ENCODE measurements at regions not wholly inside any gene's neighbourhood (a gene's known extent, or its start where the extent isn't known, plus 50 kb on each side); places are given as distances from the start of the nearest gene placed in this dataset.

DNA sequence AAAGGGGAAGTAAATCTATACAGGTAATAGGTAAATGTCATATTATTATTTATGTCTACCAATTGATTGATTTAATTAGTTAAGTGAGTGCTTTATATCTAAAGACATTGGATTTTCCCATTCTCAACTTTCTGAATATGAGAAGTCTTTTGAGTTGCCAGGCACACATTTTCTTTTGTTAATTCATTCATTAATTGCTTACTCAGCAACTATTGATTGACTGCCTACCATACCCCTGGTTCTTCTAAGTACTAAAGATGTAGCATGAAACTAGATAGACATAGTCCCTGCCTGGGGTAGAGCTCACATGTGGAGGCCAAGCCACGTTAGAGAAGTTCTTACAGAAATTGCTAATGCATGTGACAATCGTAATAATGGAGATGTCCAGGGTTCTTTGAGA is 253.1 kb upstream of the LYZL1 start:
- no peak for DNase-seq

- DNase-seq: no peak
Observed at GRCh38 chr10:29037348-29038113, 251.3 kb upstream of the LYZL1 start.

DNA sequence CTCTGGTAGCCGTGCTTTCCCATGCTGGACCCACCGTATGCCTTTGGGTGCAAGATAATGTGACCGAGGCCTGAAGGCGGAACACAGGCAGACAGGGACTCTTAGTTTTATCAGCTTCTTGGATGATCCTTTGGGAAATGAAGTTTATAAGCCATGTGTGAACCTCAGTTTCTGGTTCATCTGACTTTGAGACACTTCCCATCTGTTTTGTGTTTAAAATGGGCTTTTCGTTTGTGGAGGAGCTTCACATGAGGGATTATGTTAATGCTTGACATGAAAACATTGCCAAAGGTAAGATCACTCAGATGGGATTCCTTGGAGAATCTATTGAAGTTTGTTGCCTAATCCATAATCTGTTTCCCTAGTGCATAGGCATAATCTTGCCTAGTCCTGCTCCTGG is 249.8 kb upstream of the LYZL1 start:
- no peak for DNase-seq

GRCh38 chr10:29039677-29040189 is 249.1 kb upstream of the LYZL1 start:
- DNase-seq: no peak

GRCh38 chr10:29041616-29042015 is 247.3 kb upstream of the LYZL1 start:
- no peak for DNase-seq

DNA sequence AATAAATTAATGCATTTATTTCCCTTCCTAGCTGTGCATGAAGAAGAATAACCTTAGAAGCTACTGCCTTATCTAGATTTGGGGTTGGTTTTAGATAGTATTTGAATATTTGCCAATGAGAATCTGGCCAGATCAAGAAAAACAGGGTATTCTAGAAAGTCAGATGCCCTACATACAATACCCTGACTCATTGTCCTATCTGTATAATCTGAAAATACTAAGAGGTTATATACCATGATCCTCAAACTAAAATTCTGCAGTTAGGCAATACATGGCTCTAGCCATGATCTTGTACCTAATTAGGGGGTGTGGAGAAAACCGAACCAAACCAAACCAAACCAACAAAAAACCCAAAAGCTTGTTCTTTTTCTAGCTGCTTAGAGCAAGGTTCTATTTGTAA is 240.4 kb upstream of the LYZL1 start:
- no peak for DNase-seq

DNA sequence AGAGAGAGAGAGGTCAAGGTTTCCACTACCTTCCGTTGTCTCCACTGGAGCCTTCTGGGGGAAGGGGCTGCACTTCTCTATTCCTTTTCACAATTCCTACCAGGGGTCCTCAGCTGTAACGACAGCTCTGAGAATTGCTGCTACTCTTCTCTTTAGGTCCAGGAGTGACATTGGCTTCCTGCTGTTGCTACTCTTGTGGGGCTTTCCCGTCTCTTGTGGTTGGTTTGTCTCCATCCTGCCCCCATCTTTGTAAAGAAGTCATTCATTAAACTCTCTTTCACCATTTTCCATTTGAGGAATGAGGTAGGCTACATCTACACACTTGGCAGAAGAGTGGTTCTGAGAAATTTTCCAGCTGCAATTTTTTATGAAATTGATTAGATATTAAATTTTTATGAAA is 238.8 kb upstream of the LYZL1 start:
- no peak for DNase-seq

- DNase-seq: no peak
Observed at GRCh38 chr10:29055101-29055500, 233.8 kb upstream of the LYZL1 start.

DNA sequence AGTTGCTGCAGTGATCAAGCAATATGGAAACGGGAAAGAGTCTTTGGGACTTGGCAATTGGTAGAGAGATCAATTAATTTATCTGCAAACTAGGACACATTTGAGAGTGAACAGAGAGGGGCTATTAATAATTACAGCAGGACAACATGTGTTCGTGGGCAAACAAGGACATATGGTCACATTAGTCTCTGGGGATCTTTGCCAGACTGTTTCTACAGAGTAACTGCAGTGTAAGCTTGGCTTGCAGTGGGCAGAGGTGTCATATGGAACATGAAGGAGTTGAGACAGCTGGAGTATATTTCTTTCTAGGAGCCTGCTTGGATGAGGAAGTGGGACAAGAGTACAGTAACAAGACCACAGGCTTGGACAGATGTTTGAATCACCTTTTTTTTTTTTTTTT is 232.1 kb upstream of the LYZL1 start:
- no peak for DNase-seq

- DNase-seq: no peak
Observed at GRCh38 chr10:29057822-29058331, 231.0 kb upstream of the LYZL1 start.

DNA sequence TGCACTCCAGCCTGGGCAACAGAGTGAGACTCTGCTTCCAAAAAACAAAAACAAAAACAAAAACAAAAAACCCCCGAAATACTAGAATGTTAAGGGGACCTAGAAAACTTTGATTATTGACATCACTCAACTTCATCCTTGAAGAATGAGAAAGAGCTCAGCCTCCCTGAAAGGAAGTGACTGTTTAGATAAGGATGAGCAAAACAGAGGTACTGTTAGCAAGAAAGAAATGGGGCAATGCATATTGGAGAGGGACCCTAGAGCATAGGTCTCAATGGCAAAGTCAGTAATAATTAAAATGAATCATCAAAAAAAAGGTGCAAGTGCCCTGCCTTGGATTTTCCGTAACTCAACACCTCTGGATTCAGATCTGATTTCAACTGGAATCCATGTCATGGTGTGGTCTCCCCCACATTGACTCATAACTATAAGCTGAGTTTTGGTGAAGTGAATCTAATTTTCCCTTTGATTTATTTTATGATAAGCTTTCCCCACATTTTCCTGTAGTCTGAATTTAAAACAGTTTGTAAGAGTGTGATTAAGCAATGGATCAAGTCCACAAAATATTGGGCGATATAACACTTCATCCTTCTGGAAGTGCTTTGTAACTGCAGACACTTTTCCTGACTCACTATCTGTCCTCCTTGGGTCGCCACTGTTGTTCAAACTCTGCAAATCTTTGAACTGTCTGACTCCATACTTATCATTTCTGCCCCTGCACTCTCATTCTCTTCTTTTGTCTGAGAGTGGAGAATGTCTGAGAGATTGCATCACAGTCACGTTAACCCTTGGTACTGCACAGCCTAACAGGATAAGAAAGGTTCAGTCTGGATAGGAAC is 224.8 kb upstream of the LYZL1 start:
- no peak for DNase-seq

DNA sequence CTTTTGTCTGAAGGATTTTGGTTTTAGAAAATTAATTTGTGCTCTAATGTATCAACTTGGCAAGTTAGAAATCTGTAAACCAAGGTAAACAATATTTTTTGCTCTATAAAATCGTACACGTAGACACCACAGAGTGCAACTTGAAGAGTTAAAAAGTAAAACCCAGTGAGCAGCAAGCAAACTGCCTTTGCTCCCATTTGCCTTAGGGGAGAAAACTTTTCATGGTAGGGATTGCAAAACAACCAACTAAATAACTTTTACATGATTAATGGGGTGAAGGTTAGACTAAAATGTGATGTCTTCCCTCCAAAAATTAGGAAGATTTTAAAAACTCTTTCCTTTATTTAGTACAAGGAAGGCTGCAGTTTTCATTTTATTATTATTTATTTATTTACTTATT is 224.2 kb upstream of the LYZL1 start:
- DNase-seq: no peak

DNA sequence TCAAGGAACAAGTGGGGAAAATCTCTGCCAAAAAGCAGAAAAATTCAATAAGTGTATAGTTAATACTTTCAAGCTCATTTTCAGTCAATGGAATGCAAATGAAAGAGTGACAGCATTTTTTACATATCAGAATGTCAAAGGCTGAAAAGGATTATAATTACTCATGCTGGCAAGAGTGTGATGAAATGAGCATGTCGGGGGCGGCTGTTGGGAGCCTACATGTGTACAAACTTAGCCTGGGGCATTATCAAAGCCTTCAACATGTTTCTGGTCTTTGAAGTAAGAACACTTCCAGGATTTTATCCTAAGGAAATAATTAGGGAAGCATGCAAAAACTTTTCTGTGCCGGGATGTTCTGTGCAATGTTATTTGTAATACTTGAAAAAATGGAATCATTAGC is 221.7 kb upstream of the LYZL1 start:
- DNase-seq: no peak

DNA sequence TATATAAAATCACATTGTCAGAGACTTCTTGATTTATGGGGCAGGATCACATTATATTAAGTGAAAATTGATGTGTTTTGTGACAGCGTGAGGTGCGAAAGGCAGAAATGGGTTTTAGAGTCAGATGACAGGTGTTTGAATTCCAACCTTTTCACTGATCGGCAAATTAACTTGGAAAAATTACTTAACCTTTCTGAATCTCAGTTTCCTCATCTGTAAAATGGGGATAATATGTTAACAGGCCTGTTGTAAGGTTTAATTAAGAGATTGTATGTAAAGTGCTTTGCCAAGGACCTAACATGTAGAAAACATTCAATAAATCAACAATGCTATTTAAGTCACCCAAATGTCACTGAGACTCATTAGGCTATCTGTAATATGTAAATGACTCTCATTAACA is 221.2 kb upstream of the LYZL1 start:
- no peak for DNase-seq

- no peak for DNase-seq
Observed at GRCh38 chr10:29068302-29068701, 220.6 kb upstream of the LYZL1 start.

GRCh38 chr10:29068966-29069365 is 219.9 kb upstream of the LYZL1 start:
- no peak for DNase-seq

GRCh38 chr10:29069941-29070340 is 218.9 kb upstream of the LYZL1 start:
- no peak for DNase-seq

GRCh38 chr10:29078919-29079318 is 210.0 kb upstream of the LYZL1 start:
- no peak for DNase-seq

- no peak for DNase-seq
Observed at GRCh38 chr10:29081231-29081630, 207.6 kb upstream of the LYZL1 start.

DNA sequence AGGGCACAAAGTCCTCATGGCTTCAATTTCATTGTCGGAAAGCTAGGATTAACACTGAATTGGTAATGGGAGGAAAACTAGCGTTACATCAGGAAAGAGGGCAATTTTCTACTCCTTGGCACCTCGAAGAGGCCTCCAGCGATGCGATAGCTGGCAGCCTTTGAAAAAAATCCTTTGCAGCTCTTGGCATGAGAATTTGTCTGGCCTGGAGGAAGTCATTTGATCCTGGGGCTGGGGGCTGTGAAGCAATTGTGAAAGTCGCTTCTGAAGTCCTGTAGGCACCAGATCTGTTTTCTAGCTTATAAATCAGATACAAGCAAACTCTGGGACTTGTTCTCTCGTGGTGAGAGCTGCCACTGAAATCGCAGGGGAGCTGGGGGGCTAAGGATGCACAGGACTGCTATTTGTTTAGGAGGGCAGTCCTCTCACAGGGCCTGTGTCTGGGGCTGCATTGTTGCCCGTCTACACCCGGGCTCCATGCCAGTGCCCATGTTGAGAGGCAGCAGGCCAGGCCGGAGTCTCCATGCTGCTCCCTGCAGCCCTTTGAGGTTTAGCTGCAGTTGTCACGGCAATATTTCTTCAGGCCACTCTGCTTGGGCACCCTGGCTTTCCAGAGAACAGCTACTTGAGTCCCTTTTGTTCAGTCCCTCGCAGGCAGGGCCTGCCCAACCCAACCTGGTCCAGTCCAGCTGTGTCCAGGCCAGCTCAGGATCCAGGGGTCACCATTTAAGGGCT is 206.8 kb upstream of the LYZL1 start:
- DNase-seq: no peak

DNA sequence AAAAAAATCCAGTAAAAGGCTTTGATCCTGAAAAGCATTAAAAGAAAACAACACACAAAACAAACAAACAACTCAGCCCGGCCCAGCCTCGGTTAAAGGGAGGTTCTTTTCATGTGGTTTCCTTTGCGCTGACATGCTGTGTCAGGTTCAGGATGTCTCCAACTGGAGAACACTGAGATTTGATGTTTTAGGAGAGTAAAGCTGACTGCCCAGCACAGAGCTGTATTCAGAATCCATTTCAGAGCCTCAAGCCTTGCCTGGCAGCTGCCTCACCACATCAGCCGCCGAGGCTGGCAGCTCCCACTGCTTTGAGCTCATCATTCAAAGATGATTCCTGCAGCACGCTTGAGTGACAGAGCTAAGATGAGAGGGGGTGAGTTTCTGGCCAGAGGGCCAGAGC is 205.8 kb upstream of the LYZL1 start:
- DNase-seq: no peak

DNA sequence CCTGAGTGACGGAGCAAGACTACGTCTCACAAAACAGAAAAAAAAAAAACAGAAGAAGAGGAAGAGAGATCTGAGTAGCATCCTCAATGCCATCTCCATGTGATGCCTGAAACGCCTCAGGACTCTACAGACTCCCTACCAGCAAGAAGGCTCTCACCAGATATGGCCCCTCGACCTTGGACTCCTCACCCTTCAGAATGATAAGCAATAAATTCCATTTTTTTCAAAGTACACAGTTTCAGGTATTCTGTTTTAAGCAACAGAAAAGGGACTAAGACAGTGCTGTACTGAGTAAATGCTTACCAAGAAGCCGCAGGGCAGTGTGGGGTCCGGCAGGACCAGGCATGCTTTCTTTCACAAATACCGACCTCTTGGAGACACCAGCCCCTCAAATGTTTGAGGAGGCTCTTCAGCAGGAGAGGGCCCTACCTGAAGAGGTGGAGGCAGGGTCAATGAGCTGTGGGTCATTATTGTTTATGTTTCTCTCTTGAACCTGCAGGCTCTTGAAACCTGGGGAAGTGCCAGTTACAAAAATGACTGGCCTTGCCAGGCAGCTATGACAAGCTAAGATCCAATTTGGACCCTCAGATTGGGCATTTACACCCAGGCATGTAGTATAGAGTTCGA is 204.1 kb upstream of the LYZL1 start:
- DNase-seq: no peak

DNA sequence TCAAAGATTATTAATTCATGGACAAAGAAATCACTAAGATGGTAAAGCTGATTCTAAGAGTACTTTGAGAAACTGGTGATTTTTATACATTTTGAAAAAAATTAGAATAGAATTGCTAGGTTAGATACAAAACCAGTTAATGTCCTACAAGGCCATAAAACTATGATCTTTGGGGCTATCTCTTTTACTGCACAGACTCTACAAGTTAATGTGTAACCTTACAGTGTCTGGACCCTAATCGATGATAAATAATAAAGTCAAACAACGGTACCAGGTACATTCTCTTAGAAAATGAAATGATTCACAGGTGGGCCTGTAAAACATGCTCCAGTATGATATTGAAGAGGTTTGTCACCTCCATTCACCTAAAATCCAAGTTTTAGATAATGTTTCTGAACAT is 199.8 kb upstream of the LYZL1 start:
- no peak for DNase-seq

Data from NCI-H187 treated with DMSO at 0.1 percent for 48 hours (cell line).